Common myeloid progenitor, CD34-positive (primary cell): ENCODE measurements at regions not wholly inside any gene's neighbourhood (a gene's known extent, or its start where the extent isn't known, plus 50 kb on each side); places are given as distances from the start of the nearest gene placed in this dataset.

Experiments
- CTCF ChIA-PET: fragments of 350-600 bp; sonication (Branson Sonifier 250); formaldehyde crosslinking; loops from one replicate; lab custom pipeline; 2021; ENCODE audit warnings: antibody characterized with exemption; lab: Charles Lee
- POLR2A ChIA-PET: fragments of 350-600 bp; sonication (Branson Sonifier 250); formaldehyde crosslinking; loops from one replicate; lab custom pipeline; 2021; ENCODE audit warnings: antibody characterized with exemption; lab: Charles Lee
- DNase-seq, 3 donors: peaks; one replicate each; pipeline versions ENCODE4 v3.0.0 to v3.0.0-alpha.2; 2013
- H3K27ac ChIP-seq, 2 experiments: 1 replicate in 1 of 2; 2 replicates in 1 of 2; pipeline ENCODE4 v1.7.0; 2013; ENCODE audit warnings: inconsistent platforms in 2 of 2, low read length in 2 of 2, mild to moderate bottlenecking in 2 of 2, low read depth in 1 of 2, moderate library complexity in 1 of 2; ENCODE audit not compliant: severe bottlenecking in 2 of 2, insufficient read depth in 1 of 2, poor library complexity in 1 of 2
- H3K27me3 ChIP-seq, 5 experiments: replicated peaks in 2 of 5; 1 replicate in 3 of 5; 2 replicates in 2 of 5; pipeline versions ENCODE4 v1.6.1 to v1.7.0; 2013; ENCODE audit warnings: low read length in 4 of 5, mild to moderate bottlenecking in 2 of 5, moderate library complexity in 2 of 5, inconsistent platforms in 1 of 5; ENCODE audit not compliant: insufficient read depth in 5 of 5, control insufficient read depth in 4 of 5
- H3K36me3 ChIP-seq, 4 experiments: 1 replicate in 2 of 4; 2 replicates in 2 of 4; pipeline versions ENCODE4 v1.6.1 to v1.7.0; 2013; ENCODE audit warnings: low read length in 3 of 4, control low read depth in 1 of 4, mild to moderate bottlenecking in 1 of 4; ENCODE audit not compliant: control insufficient read depth in 4 of 4, insufficient read depth in 4 of 4
- H3K4me1 ChIP-seq, 4 experiments: 1 replicate in 3 of 4; 2 replicates in 1 of 4; pipeline versions ENCODE4 v1.6.1 to v1.7.1; 2013; ENCODE audit warnings: low read length in 3 of 4, mild to moderate bottlenecking in 3 of 4, control low read depth in 1 of 4, inconsistent platforms in 1 of 4, moderate library complexity in 1 of 4; ENCODE audit not compliant: control insufficient read depth in 4 of 4, insufficient read depth in 4 of 4; ENCODE audit errors: control extremely low read depth in 1 of 4
- H3K4me3 ChIP-seq, 7 experiments: 1 replicate in 4 of 7; 2 replicates in 3 of 7; pipeline versions ENCODE4 v1.5.1 to v1.7.0; 2013; ENCODE audit warnings: mild to moderate bottlenecking in 7 of 7, low read length in 6 of 7, moderate library complexity in 6 of 7, inconsistent platforms in 2 of 7, low read depth in 2 of 7, control low read depth in 1 of 7; ENCODE audit not compliant: insufficient read depth in 4 of 7, control insufficient read depth in 1 of 7; ENCODE audit errors: extremely low read depth in 1 of 7
- H3K9me3 ChIP-seq, 5 experiments: 1 replicate in 4 of 5; 2 replicates in 1 of 5; pipeline versions ENCODE4 v1.6.1 to v1.7.1; 2013; ENCODE audit warnings: low read length in 4 of 5, mild to moderate bottlenecking in 2 of 5, inconsistent platforms in 1 of 5, low read depth in 1 of 5, moderate library complexity in 1 of 5; ENCODE audit not compliant: control insufficient read depth in 4 of 5, insufficient read depth in 2 of 5; ENCODE audit errors: control extremely low read depth in 1 of 5
- WGBS: methylation state at CpG from one replicate; pipeline ENCODE4 v1.1.5; 2013; ENCODE audit not compliant: insufficient coverage; 5-methylcytosine and 5-hydroxymethylcytosine counted together

DNA sequence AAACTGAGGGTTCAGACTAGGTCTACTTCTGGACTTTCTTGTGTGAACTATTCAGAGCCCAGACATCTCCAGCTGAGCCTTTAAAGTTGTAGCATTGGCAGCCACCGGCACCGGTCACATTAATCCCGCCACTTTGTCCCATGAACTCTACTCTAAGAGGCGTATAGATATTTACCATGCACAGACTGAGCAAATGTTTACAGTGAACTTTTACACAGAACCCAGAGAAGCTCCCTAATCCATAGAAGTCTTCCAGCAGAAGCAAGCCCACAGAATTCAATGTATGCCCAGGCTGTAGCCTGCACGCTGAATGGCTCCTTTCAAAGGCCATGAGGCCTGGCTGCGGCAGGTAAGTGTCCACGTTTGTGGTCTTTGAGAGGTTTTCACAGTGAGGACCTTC lies 466.9 kb downstream of the ENC1 start:
- Histone ChIP-seq H3K27me3 (peaks cover 0 to 2% (median 0%) of the 10 kb centered on the region in 5 experiments), H3K36me3 (no peaks in the 10 kb centered on the region), H3K27ac (no peak overlapping the region), H3K4me1 (no peaks in the 10 kb centered on the region), H3K9me3 (no peaks in the 10 kb centered on the region), H3K4me3 (no peak overlapping the region)
- POLR2A ChIA-PET, result no interaction called here
- WGBS, result 93% methylated on average over 6 of the region's 7 CpGs
- DNase-seq, result no peak
- CTCF ChIA-PET, result no interaction called here

DNA sequence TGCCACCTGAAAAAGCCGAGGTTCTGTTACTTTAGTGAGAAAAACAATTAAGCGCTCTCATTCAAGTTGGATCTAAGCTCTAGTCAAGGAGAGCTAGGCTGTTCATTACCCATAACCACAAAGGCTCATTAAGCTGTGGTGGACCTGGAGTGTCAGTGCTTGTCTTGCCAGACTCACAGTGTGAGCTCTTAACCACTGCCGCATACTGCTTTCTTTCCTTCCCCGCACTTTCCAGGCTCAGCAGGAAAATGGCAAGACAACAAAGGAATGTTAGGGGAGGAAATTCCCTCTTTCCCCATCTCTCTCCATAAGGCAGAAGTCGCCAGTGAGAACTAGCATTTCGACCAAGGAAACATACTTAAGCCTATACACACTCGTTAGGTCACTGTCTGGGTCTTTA lies 467.3 kb downstream of the ENC1 start:
- no peak overlapping the region for H3K27ac ChIP-seq
- H3K27me3 ChIP-seq, result peaks cover 0 to 2% (median 0%) of the 10 kb centered on the region in 5 experiments
- no peaks in the 10 kb centered on the region for H3K4me1 ChIP-seq
- CTCF ChIA-PET, result no interaction called here
- DNase-seq, result no peak
- no peak overlapping the region for H3K4me3 ChIP-seq
- H3K9me3 ChIP-seq, result no peaks in the 10 kb centered on the region
- POLR2A ChIA-PET, result no interaction called here
- WGBS, result 95% methylated on average over 7 of the region's 7 CpGs
- no peaks in the 10 kb centered on the region for H3K36me3 ChIP-seq

DNA sequence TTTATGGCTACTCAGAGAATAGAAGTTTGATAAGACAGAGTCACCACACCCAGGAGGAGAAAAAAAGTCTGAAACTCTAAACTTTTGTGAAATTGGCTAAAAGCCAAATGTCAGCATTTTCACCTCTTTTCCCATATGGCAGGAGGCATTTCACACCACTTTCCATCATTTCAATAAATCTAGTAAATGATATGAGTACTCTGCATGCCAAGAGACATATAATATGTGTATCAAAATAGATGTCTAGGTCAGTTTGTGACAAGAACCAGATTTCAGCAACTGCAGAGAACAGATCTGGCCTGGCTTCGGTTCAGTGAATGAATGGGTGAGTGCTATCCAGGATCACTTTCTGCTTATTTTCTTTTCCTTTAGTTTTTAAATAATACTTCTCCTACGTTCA lies 470.8 kb downstream of the ENC1 start:
- POLR2A ChIA-PET, result no interaction called here
- H3K27me3 ChIP-seq, result peaks cover 0 to 2% (median 0%) of the 10 kb centered on the region in 5 experiments
- DNase-seq, result no peak
- WGBS, result 100% methylated on average over 2 of the region's 2 CpGs
- no peaks in the 10 kb centered on the region for H3K4me1 ChIP-seq
- no peaks in the 10 kb centered on the region for H3K36me3 ChIP-seq
- H3K9me3 ChIP-seq, result no peaks in the 10 kb centered on the region
- H3K4me3 ChIP-seq, result no peak overlapping the region
- CTCF ChIA-PET, result no interaction called here
- H3K27ac ChIP-seq, result no peak overlapping the region

DNA sequence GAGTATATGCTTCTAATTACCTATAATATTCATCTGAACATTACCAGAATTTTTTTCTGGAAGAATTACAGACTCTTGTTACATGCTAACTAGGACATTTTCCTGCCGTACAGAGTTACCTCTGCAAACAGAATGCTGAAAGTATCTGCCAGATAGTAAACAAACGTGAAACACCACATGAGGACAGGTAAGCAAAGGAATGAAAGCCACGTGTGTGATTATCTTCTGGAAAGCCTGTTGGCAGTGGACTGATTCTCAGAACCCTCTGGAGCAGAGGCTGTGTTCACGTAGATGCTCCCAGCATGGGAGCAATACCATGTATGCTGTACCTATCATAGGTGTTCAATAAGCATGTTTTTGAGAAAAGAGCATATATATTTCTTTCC lies 472.6 kb downstream of the ENC1 start:
- Histone ChIP-seq H3K27ac (no peak overlapping the region), H3K27me3 (no peaks in the 10 kb centered on the region), H3K4me3 (no peak overlapping the region), H3K4me1 (no peaks in the 10 kb centered on the region), H3K36me3 (no peaks in the 10 kb centered on the region), H3K9me3 (no peaks in the 10 kb centered on the region)
- ChIA-PET POLR2A (no interaction called here), CTCF (no interaction called here)
- WGBS, result 100% methylated on average over 4 of the region's 4 CpGs
- no peak for DNase-seq

DNA sequence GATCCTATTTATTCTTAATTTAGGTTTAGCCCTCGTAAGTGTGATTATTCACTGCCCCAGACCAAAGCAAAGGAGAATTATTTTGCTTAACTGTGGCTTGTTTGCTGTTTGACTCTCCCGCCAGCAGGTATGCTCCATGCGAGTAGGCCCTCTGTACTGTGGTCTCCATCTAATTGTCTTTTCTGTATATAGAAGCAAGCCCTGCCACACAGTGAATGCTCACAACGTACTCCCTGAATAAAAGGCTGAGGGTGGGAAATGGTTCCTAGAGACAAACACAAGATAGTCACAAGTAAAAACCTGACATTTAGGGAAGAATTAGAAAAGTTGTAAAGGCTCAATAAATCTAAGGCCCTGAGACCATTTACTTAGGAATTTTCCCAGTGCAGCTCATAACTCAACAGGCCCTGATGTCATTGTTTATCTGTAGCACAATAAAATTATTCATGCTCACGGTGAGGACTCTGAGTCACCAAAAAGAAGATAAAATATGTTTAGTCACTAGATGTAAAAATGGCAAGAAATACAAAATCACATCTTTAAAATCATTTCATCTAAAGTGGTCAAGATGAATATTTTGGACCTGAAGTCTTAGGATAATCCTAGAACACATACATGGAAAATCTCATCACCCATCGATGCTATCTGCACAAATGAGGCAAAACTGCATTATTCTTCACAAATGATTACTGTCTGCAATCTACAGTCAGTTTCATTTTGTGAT lies 473.2 kb downstream of the ENC1 start:
- H3K27me3 ChIP-seq, result no peaks in the 10 kb centered on the region
- H3K9me3 ChIP-seq, result no peaks in the 10 kb centered on the region
- no peaks in the 10 kb centered on the region for H3K4me1 ChIP-seq
- H3K27ac ChIP-seq, result no peak overlapping the region
- CTCF ChIA-PET, result no interaction called here
- POLR2A ChIA-PET, result no interaction called here
- H3K36me3 ChIP-seq, result no peaks in the 10 kb centered on the region
- no peak overlapping the region for H3K4me3 ChIP-seq
- DNase-seq, result no peak
- 100% methylated on average over 1 of the region's 6 CpGs for WGBS

DNA sequence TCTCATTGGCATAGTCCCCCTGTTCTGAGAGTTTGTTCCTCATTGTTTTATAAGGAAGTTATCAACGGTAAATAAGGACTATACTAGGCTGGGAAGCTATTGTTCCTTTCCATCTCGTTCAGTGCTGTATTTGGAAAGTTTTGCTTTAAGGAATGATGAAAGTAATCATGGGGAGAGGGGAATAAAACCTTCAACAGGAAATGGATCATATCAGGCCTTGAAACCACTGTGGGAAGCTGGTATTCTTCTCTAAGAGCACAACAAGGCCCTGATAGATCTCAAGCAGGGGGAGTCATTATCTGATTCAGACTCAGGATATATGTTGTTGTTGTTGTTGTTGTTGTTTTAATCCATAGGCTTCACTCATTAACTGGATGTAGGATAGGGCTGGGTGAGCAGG lies 474.5 kb downstream of the ENC1 start:
- ChIA-PET POLR2A (no interaction called here), CTCF (no interaction called here)
- Histone ChIP-seq H3K36me3 (no peaks in the 10 kb centered on the region), H3K27me3 (no peaks in the 10 kb centered on the region), H3K4me3 (no peak overlapping the region), H3K9me3 (no peaks in the 10 kb centered on the region), H3K27ac (no peak overlapping the region), H3K4me1 (no peaks in the 10 kb centered on the region)
- peak in 1 of 3 donors; percentile 4 for DNase-seq
- WGBS, result 7% methylated on average over 2 of the region's 2 CpGs

DNA sequence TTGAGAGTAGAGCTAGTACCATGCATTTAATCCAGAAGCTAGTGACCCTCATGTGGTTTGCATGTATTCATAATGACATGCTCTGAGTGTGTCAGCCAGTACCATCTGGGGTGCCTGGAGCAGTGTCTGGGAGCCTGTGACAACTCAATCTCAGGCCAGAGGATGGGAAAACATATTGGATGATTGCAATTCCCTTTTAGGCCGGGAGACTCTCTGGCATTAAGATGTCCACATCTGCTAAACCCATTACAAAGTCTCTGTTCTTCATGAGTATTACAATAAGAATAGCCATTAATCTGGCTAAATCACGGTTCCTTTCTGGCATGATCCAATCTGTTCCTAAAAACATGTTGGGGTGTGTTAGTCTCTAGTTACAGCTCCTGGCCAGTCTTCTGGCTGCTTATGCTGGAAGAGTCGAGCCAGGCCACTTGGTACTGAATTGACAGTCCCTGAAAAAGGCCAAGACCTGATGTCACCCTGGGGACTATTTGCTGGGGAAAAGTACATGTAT lies 475.7 kb downstream of the ENC1 start:
- Histone ChIP-seq H3K36me3 (no peaks in the 10 kb centered on the region), H3K9me3 (no peaks in the 10 kb centered on the region), H3K27ac (no peak overlapping the region), H3K27me3 (no peaks in the 10 kb centered on the region), H3K4me1 (no peaks in the 10 kb centered on the region), H3K4me3 (no peak overlapping the region)
- ChIA-PET POLR2A (no interaction called here), CTCF (no interaction called here)
- WGBS, result 94% methylated on average over 3 of the region's 3 CpGs
- no peak for DNase-seq
